B cell (primary cell): ENCODE measurements at regions not wholly inside any gene's neighbourhood (a gene's known extent, or its start where the extent isn't known, plus 50 kb on each side); places are given as distances from the start of the nearest gene placed in this dataset.

ENCODE experiments used
- ATAC-seq: fragments of 200-7000 bp; cut with Tn5 transposase; one replicate; pipeline ENCODE4 v1.10.0; 2021; ENCODE audit warnings: low read depth, mild to moderate bottlenecking, moderate number of reproducible peaks, moderate library complexity
- CTCF ChIA-PET: fragments of 350-600 bp; sonication (Branson Sonifier 250); formaldehyde crosslinking; loops from one replicate; lab custom pipeline; 2021; ENCODE audit warnings: antibody characterized with exemption, inconsistent platforms; lab: Charles Lee
- POLR2A ChIA-PET: fragments of 350-600 bp; sonication (Branson Sonifier 250); formaldehyde crosslinking; loops from one replicate; lab custom pipeline; 2021; ENCODE audit warnings: antibody characterized with exemption; lab: Charles Lee
- DNase-seq: peaks from one replicate; pipeline ENCODE4 v3.0.0; 2013
- H2AFZ ChIP-seq: 2 replicates; pipeline ENCODE4 v1.6.1; 2012; ENCODE audit warnings: mild to moderate bottlenecking, low read depth, low read length; ENCODE audit not compliant: insufficient read depth, poor library complexity, severe bottlenecking
- H3K27ac ChIP-seq, 2 donors: 1 replicate in 1 of 2; 2 replicates in 1 of 2; pipeline ENCODE4 v1.5.1; 2012 to 2013; ENCODE audit warnings: low read length in 2 of 2, mild to moderate bottlenecking in 2 of 2, moderate library complexity in 1 of 2
- H3K27me3 ChIP-seq, 4 experiments: fragments of 200-600 bp in 1 of 4; sonication (generic) in 1 of 4; replicated peaks in 1 of 4; 1 replicate in 2 of 4; 2 replicates in 2 of 4; pipeline versions ENCODE4 v1.6.1 to v1.7.0; 2013 to 2016; ENCODE audit warnings: low read length in 3 of 4, mild to moderate bottlenecking in 2 of 4, mixed read lengths in 1 of 4, moderate library complexity in 1 of 4; ENCODE audit not compliant: insufficient read depth in 4 of 4, control insufficient read depth in 3 of 4; ENCODE audit errors: control extremely low read depth in 1 of 4
- H3K36me3 ChIP-seq, 2 experiments: replicated peaks in 1 of 2; 1 replicate in 1 of 2; 2 replicates in 1 of 2; pipeline versions ENCODE4 v1.6.1 to v1.7.1; 2013; ENCODE audit warnings: low read length in 1 of 2; ENCODE audit not compliant: insufficient read depth in 2 of 2, control insufficient read depth in 1 of 2; ENCODE audit errors: control extremely low read depth in 1 of 2, extremely low read depth in 1 of 2
- H3K4me1 ChIP-seq, 2 donors: fragments of 200-600 bp in 1 of 2; sonication (generic) in 1 of 2; 1 replicate in 1 of 2; 2 replicates in 1 of 2; pipeline versions ENCODE4 v1.5.1 to v1.6.1; 2013 to 2017; ENCODE audit warnings: low read length in 2 of 2; ENCODE audit not compliant: control insufficient read depth in 2 of 2, insufficient read depth in 2 of 2
- H3K4me2 ChIP-seq: replicated peaks from 2 replicates; pipeline ENCODE3; 2012; ENCODE audit warnings: mild to moderate bottlenecking, low read depth, low read length; ENCODE audit not compliant: poor library complexity, severe bottlenecking
- H3K4me3 ChIP-seq, 5 experiments: fragments of 200-600 bp in 1 of 5; sonication (generic) in 1 of 5; 1 replicate in 3 of 5; 2 replicates in 2 of 5; pipeline versions ENCODE4 v1.5.1 to v1.7.0; 2011 to 2016; ENCODE audit warnings: low read length in 4 of 5, mild to moderate bottlenecking in 4 of 5, low read depth in 2 of 5, control low read depth in 1 of 5, moderate library complexity in 1 of 5; ENCODE audit not compliant: insufficient read depth in 1 of 5; ENCODE audit errors: control extremely low read depth in 1 of 5, extremely low read depth in 1 of 5
- H3K79me2 ChIP-seq: fragments of 200-600 bp; sonication (generic); one replicate; pipeline ENCODE4 v1.6.0; 2016; ENCODE audit warnings: low read length; ENCODE audit not compliant: control insufficient read depth, insufficient read depth
- H3K9ac ChIP-seq: fragments of 200-600 bp; sonication (generic); 2 replicates; pipeline ENCODE4 v1.6.1; 2017; ENCODE audit warnings: mild to moderate bottlenecking, low read length, moderate library complexity
- H3K9me3 ChIP-seq, 3 donors: one replicate each; pipeline versions ENCODE4 v1.6.1 to v1.7.1; 2013; ENCODE audit warnings: low read length in 2 of 3; ENCODE audit not compliant: control insufficient read depth in 2 of 3, insufficient read depth in 1 of 3; ENCODE audit errors: control extremely low read depth in 1 of 3
- H4K20me1 ChIP-seq: 2 replicates; pipeline ENCODE4 v1.6.0; 2012; ENCODE audit warnings: mild to moderate bottlenecking, low read length; ENCODE audit not compliant: insufficient read depth, control insufficient read depth, poor library complexity, severe bottlenecking
- H3K27ac Mint-ChIP-seq: one replicate; pipeline ENCODE4 v1.8.0; 2021; ENCODE audit warnings: mixed read lengths
- H3K27me3 Mint-ChIP-seq: one replicate; pipeline ENCODE4 v1.8.0; 2021; ENCODE audit warnings: mixed read lengths
- H3K4me1 Mint-ChIP-seq: one replicate; pipeline ENCODE4 v1.8.0; 2021; ENCODE audit warnings: mixed read lengths
- H3K4me3 Mint-ChIP-seq: one replicate; pipeline ENCODE4 v1.8.0; 2021; ENCODE audit warnings: mixed read lengths
- H3K9me3 Mint-ChIP-seq: one replicate; pipeline ENCODE4 v1.8.0; 2022; ENCODE audit warnings: mixed read lengths; ENCODE audit not compliant: insufficient read depth
- EZH2 ChIP-seq: IDR thresholded peaks from 2 replicates; pipeline ENCODE4 v1.6.1; 2012; ENCODE audit warnings: borderline replicate concordance, low read depth, mild to moderate bottlenecking, moderate library complexity, low read length; ENCODE audit not compliant: insufficient read depth, poor library complexity, severe bottlenecking
- WGBS: methylation state at CpG from one replicate; pipeline ENCODE4 v1.1.5; 2013; ENCODE audit warnings: missing lambda C conversion rate; ENCODE audit not compliant: insufficient coverage; 5-methylcytosine and 5-hydroxymethylcytosine counted together
- intact Hi-C: fragments of 100-400 bp; cut with micrococcal nuclease; formaldehyde crosslinking; loops from one replicate; pipeline ENCODE4 v1.10.0; 2022
- TF ChIP-seq, protein P1 (sequence below): fragments of 200-600 bp; IDR thresholded peaks from one replicate; pipeline ENCODE4 v1.8.0; 2022; ENCODE audit warnings: antibody characterized with exemption, mild to moderate bottlenecking

DNA sequence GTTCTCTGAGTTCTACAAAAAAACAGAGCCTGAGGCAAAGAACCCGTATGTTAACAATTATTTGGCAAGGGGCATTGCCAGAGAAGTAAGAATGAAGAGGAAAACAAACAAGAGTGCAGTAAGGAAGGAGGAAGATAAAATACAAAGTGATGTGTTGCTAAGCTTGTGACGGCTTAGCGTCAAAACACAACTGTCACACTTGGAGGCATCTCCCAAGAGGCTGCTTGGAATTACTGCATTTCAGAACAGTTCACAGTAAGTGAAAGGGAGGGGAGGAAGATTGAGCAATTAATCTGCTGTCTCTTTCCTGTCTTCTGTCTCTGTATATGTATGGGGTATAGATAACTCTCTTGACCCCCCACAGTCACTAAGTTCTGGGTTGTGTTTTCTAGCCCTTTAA, 1017.0 kb upstream of the TMPRSS15 start:
- H3K79me2 ChIP-seq: no peaks in the 10 kb centered on the region
- WGBS: 100% methylated on average over 1 of the region's 3 CpGs
- intact Hi-C loops: no loop called here
- ATAC-seq (no peak), DNase-seq (no peak)
- Mint-ChIP-seq H3K27me3 (no peaks in the 10 kb centered on the region), H3K4me3 (no peak overlapping the region), H3K9me3 (peaks cover 7% of the 10 kb centered on the region), H3K4me1 (no peaks in the 10 kb centered on the region), H3K27ac (no peak overlapping the region)
- H2AFZ ChIP-seq: no peak overlapping the region
- H4K20me1 ChIP-seq: no peaks in the 10 kb centered on the region
- H3K4me3 ChIP-seq: no peak overlapping the region
- no peak overlapping the region for H3K27ac ChIP-seq
- H3K9me3 ChIP-seq: peaks cover 0 to 17% (median 4%) of the 10 kb centered on the region in 3 donors
- no peaks in the 10 kb centered on the region for H3K4me1 ChIP-seq
- ChIA-PET POLR2A (no interaction called here), CTCF (no interaction called here)
- H3K27me3 ChIP-seq: no peaks in the 10 kb centered on the region
- no peak overlapping the region for H3K9ac ChIP-seq
- TF ChIP-seq, protein P1, sequence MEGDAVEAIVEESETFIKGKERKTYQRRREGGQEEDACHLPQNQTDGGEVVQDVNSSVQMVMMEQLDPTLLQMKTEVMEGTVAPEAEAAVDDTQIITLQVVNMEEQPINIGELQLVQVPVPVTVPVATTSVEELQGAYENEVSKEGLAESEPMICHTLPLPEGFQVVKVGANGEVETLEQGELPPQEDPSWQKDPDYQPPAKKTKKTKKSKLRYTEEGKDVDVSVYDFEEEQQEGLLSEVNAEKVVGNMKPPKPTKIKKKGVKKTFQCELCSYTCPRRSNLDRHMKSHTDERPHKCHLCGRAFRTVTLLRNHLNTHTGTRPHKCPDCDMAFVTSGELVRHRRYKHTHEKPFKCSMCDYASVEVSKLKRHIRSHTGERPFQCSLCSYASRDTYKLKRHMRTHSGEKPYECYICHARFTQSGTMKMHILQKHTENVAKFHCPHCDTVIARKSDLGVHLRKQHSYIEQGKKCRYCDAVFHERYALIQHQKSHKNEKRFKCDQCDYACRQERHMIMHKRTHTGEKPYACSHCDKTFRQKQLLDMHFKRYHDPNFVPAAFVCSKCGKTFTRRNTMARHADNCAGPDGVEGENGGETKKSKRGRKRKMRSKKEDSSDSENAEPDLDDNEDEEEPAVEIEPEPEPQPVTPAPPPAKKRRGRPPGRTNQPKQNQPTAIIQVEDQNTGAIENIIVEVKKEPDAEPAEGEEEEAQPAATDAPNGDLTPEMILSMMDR: no peak
- TF ChIP-seq EZH2: no peak
- no peaks in the 10 kb centered on the region for H3K36me3 ChIP-seq
- no peak overlapping the region for H3K4me2 ChIP-seq

DNA sequence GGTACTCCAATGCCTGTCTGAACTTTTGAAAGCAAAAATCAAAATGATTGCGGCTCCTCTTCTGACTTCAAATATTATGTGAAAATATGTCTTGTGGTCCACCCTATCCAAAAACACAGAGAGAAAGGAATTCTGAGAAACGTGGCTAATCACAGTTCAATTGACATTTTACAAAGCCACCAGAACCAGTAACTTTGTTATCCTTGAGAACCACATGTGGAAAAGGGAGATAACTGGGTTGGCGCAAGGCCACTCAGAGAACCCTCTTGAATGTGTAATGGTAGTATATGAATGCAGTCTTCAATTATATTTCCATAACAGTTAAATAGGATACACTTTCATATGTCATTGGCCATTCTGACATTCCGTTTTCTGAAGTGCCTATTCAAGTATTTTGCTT, 1030.0 kb upstream of the TMPRSS15 start:
- WGBS: no CpG with 5 or more reads among the region's 4 CpGs
- TF ChIP-seq, protein P1: no peak
- TF ChIP-seq EZH2: no peak

More for the DNA sequence above, 1030.0 kb upstream of the TMPRSS15 start:
- Histone ChIP-seq H3K4me2 (no peak overlapping the region), H4K20me1 (no peaks in the 10 kb centered on the region), H3K36me3 (no peaks in the 10 kb centered on the region), H3K27ac (no peak overlapping the region), H3K4me3 (no peak overlapping the region), H2AFZ (no peak overlapping the region), H3K9ac (no peak overlapping the region), H3K4me1 (no peaks in the 10 kb centered on the region), H3K79me2 (no peaks in the 10 kb centered on the region), H3K27me3 (no peaks in the 10 kb centered on the region), H3K9me3 (no peaks in the 10 kb centered on the region)
- Mint-ChIP-seq H3K9me3 (peaks cover 5% of the 10 kb centered on the region), H3K4me3 (no peak overlapping the region), H3K4me1 (no peaks in the 10 kb centered on the region), H3K27ac (no peak overlapping the region), H3K27me3 (no peaks in the 10 kb centered on the region)
- DNase-seq (no peak), ATAC-seq (no peak)
- ChIA-PET CTCF (no interaction called here), POLR2A (no interaction called here)
- intact Hi-C loops: no loop called here
